H1 (cell line): ENCODE measurements at regions not wholly inside any gene's neighbourhood (a gene's known extent, or its start where the extent isn't known, plus 50 kb on each side); places are given as distances from the start of the nearest gene placed in this dataset.

Experiments
- CTCF ChIP-seq, 3 experiments: IDR thresholded peaks; 1 replicate in 2 of 3; 2 replicates in 1 of 3; pipeline versions ENCODE4 v1.5.1 to v1.6.1; 2011; ENCODE audit warnings: low read length in 3 of 3, mild to moderate bottlenecking in 3 of 3, inconsistent platforms in 2 of 3, low read depth in 1 of 3, moderate library complexity in 1 of 3; ENCODE audit not compliant: insufficient read depth in 1 of 3; ENCODE audit errors: control extremely low read depth in 1 of 3
- GABPA ChIP-seq: IDR thresholded peaks from 2 replicates; pipeline ENCODE4 v1.6.1; 2011; ENCODE audit warnings: mild to moderate bottlenecking, low read length, moderate library complexity, borderline replicate concordance; ENCODE audit not compliant: insufficient read depth
- NRF1 ChIP-seq: IDR thresholded peaks from 2 replicates; pipeline ENCODE4 v1.6.1; 2011; ENCODE audit warnings: mild to moderate bottlenecking, low read depth, low read length, improper control_type of control experiment
- TAF1 ChIP-seq: IDR thresholded peaks from 2 replicates; pipeline ENCODE4 v1.6.1; 2011; ENCODE audit warnings: mild to moderate bottlenecking, low read depth, low read length
- ZNF274 ChIP-seq: IDR thresholded peaks from 2 replicates; pipeline ENCODE4 v1.7.0; 2012; ENCODE audit warnings: low read length, borderline replicate concordance; ENCODE audit errors: extremely low read depth

DNA sequence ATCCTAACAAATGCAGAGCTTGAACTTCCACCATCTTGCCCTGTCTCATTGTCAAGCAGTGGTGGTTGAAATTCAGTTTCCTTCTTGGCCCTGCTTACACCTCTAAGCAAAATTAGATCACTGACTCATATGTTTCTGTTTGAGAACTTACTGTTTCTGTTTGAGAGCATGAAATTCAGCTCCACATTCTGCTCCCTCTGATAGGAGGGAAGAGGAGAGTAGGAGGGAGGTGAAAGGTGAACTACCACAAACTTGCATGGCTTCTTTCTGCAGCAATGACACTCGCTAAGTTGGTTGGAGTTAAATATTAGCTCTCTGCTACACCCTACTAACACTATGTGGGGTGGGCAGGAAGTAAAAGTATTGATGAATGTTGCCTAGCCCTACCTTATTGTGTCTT, 117.8 kb upstream of the EDA2R start:
- TF ChIP-seq CTCF (IDR thresholded peaks at IDR 0.05; ENCODE audit: control extremely low read depth in 1 of 3, insufficient read depth in 1 of 3, low read depth in 1 of 3, low read length in 3 of 3) (no peak), TAF1 (no peak), GABPA (no peak), NRF1 (no peak), ZNF274 (no peak)
